ENCODE measurements at regions not wholly inside any gene's neighbourhood (a gene's known extent, or its start where the extent isn't known, plus 50 kb on each side); places are given as distances from the start of the nearest gene placed in this dataset.

DNA sequence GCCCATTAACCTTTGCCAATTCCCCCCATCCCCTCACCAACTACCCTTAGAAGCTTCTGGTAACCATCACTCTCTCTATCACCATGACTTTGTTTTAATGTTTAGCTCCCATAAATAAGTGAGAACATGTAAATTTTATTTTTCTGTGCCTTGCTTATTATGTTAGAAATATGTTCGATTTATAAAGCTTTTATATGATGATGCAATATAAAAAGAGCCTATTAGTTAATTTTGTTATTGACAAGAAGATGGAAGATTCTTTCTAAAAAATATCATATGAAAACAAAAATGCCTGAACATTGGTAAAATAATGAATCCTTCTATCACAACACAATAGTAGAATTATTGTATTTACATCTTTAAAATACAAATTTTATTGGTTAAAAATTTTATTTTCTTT lies 836.1 kb upstream of the TMPRSS15 start:
- TF ChIP-seq CTCF (IDR thresholded peaks at IDR 0.05) (no peak), POLR2AphosphoS5 (IDR thresholded peaks at IDR 0.05) (no peak), POLR2A (IDR thresholded peaks at IDR 0.05) (no peak), EP300 (IDR thresholded peaks at IDR 0.05) (no peak)
